Osteoblast (primary cell): ENCODE measurements at regions not wholly inside any gene's neighbourhood (a gene's known extent, or its start where the extent isn't known, plus 50 kb on each side); places are given as distances from the start of the nearest gene placed in this dataset.

ENCODE experiments used
- DNase-seq: peaks from one replicate; pipeline ENCODE4 v3.0.0; 2011; ENCODE audit warnings: low spot score, mixed read lengths; ENCODE audit not compliant: insufficient read length; ENCODE audit errors: missing footprints
- H2AFZ ChIP-seq: 2 replicates; pipeline ENCODE4 v1.6.0; 2011; ENCODE audit warnings: mild to moderate bottlenecking, low read length
- H3K27ac ChIP-seq: 2 replicates; pipeline ENCODE4 v1.5.1; 2011; ENCODE audit warnings: mild to moderate bottlenecking, low read depth, low read length, moderate library complexity
- H3K27me3 ChIP-seq: 2 replicates; pipeline ENCODE4 v1.6.0; 2012; ENCODE audit warnings: mild to moderate bottlenecking, control low read depth, inconsistent platforms, low read length, moderate library complexity; ENCODE audit not compliant: insufficient read depth
- H3K36me3 ChIP-seq: 2 replicates; pipeline ENCODE4 v1.5.1; 2011; ENCODE audit warnings: mild to moderate bottlenecking, low read length, control low read depth, moderate library complexity; ENCODE audit not compliant: insufficient read depth
- H3K4me1 ChIP-seq: 2 replicates; pipeline ENCODE4 v1.5.1; 2011; ENCODE audit warnings: mild to moderate bottlenecking, low read length, control low read depth, moderate library complexity; ENCODE audit not compliant: insufficient read depth
- H3K4me2 ChIP-seq: 2 replicates; pipeline ENCODE4 v1.6.0; 2011; ENCODE audit warnings: mild to moderate bottlenecking, low read length; ENCODE audit not compliant: insufficient read depth
- H3K4me3 ChIP-seq: fragments of 200-600 bp; sonication (generic); 3 replicates; pipeline ENCODE4 v1.5.1; 2012; ENCODE audit warnings: mild to moderate bottlenecking, low read length, inconsistent platforms; ENCODE audit not compliant: insufficient read depth
- H3K79me2 ChIP-seq: 2 replicates; pipeline ENCODE4 v1.6.0; 2012; ENCODE audit warnings: mild to moderate bottlenecking, low read length, control low read depth, inconsistent platforms; ENCODE audit not compliant: insufficient read depth
- H3K9me3 ChIP-seq: 2 replicates; pipeline ENCODE4 v1.5.1; 2011; ENCODE audit warnings: low read depth, low read length, control low read depth
- H4K20me1 ChIP-seq: 2 replicates; pipeline ENCODE4 v1.6.0; 2012; ENCODE audit warnings: mild to moderate bottlenecking, low read length, control low read depth; ENCODE audit not compliant: insufficient read depth
- TF ChIP-seq, protein P1 (sequence below): IDR thresholded peaks from 2 replicates; pipeline ENCODE4 v1.5.1; 2011; ENCODE audit warnings: mild to moderate bottlenecking, low read depth, low read length, moderate library complexity; ENCODE audit errors: extremely low read depth

DNA sequence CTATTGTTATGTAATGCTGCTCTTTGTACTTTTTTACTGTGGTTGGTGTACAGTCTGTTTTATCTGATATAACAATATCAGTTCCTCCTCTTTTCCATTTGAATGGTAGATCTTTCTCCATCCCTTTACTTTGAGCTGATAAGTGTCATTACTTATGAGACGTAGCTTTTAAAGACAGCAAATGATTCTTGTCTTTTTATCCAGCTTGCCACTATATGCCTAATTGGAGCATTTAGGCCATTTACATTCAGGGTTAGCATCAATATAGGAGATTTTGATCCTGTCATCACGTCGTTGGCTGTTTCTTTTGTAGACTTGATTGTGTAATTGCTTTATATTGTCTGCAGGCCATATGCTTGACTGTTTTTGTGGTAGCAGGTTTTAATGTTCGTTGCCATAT is 894.2 kb upstream of the ATXN8OS start:
- Histone ChIP-seq H3K36me3 (no peaks in the 10 kb centered on the region), H3K9me3 (peaks cover 7% of the 10 kb centered on the region), H3K79me2 (no peaks in the 10 kb centered on the region), H3K27me3 (no peaks in the 10 kb centered on the region), H2AFZ (no peak overlapping the region), H3K4me3 (no peak overlapping the region), H3K27ac (no peak overlapping the region), H3K4me2 (no peak overlapping the region), H4K20me1 (no peaks in the 10 kb centered on the region), H3K4me1 (no peaks in the 10 kb centered on the region)
- TF ChIP-seq, protein P1, sequence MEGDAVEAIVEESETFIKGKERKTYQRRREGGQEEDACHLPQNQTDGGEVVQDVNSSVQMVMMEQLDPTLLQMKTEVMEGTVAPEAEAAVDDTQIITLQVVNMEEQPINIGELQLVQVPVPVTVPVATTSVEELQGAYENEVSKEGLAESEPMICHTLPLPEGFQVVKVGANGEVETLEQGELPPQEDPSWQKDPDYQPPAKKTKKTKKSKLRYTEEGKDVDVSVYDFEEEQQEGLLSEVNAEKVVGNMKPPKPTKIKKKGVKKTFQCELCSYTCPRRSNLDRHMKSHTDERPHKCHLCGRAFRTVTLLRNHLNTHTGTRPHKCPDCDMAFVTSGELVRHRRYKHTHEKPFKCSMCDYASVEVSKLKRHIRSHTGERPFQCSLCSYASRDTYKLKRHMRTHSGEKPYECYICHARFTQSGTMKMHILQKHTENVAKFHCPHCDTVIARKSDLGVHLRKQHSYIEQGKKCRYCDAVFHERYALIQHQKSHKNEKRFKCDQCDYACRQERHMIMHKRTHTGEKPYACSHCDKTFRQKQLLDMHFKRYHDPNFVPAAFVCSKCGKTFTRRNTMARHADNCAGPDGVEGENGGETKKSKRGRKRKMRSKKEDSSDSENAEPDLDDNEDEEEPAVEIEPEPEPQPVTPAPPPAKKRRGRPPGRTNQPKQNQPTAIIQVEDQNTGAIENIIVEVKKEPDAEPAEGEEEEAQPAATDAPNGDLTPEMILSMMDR, result no peak
- DNase-seq, result no peak

DNA sequence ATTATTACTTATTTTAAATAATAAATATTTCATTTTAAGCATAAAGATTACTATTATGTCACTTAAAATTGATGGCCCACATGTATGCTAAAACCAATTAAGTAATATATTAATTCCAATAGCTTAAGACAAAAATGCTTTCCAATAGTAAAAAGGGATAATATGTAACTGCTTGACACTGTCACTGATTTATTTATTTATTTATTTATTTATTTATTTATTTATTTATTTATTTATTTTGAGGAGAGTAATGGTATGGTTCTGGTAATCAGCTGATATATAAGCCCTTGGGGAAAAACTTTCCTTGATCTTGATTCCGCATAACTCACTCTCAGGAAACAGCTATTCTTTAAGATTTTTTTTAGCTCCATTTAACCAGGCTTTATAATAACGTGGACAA is 903.0 kb upstream of the ATXN8OS start:
- TF ChIP-seq, protein P1, result no peak
- no peaks in the 10 kb centered on the region for H4K20me1 ChIP-seq

DNA sequence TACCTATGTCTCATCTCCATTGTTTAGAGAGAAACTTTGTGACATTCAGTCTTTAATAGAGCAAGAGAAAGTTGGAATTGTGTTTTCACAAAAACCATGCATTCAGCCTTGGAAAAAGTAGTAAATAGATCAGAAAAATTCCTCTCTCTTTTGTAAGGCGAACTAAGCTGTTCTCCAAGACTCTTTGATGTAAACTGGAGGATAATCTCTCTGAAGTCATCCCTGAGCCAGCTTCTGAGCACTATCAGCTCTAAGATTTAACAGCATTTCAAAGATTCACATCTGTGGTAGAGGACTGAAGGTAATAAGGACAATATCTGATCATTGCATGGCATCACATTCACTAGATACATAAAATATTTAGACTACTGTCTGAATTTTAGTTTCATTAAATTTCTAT is 904.6 kb upstream of the ATXN8OS start:
- Histone ChIP-seq H2AFZ (no peak overlapping the region), H3K36me3 (no peaks in the 10 kb centered on the region), H4K20me1 (no peaks in the 10 kb centered on the region), H3K9me3 (no peaks in the 10 kb centered on the region), H3K4me1 (no peaks in the 10 kb centered on the region), H3K27me3 (no peaks in the 10 kb centered on the region), H3K4me3 (no peak overlapping the region), H3K27ac (no peak overlapping the region), H3K79me2 (no peaks in the 10 kb centered on the region), H3K4me2 (no peak overlapping the region)
- DNase-seq, result no peak
- TF ChIP-seq, protein P1, result no peak

More for the DNA sequence above, 903.0 kb upstream of the ATXN8OS start:
- no peaks in the 10 kb centered on the region for H3K9me3 ChIP-seq
- H3K79me2 ChIP-seq, result no peaks in the 10 kb centered on the region
- H3K4me3 ChIP-seq, result no peak overlapping the region
- no peaks in the 10 kb centered on the region for H3K27me3 ChIP-seq
- H2AFZ ChIP-seq, result no peak overlapping the region
- no peaks in the 10 kb centered on the region for H3K36me3 ChIP-seq
- DNase-seq, result no peak
- no peak overlapping the region for H3K27ac ChIP-seq
- H3K4me1 ChIP-seq, result no peaks in the 10 kb centered on the region
- H3K4me2 ChIP-seq, result no peak overlapping the region

DNA sequence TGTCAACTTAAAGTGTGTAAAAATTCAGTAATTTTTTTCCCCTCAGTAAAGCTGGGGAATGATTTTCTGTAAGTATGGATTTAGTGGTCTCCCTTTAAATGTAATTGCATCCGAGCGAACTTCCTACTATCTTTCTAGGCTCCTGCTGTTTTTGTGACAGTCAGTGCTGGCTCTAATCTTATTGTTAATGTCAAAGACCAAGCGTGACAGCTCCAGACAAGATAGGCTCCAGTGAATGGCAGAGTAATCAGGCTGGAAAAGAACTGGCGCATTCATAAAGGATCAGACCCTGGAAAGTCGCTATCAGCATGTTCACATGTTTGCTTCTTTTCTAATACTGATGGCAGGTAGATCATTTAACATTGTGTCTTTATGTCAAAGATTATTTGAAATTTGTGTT is 908.0 kb upstream of the ATXN8OS start:
- Histone ChIP-seq H3K4me3 (no peak overlapping the region), H3K27ac (no peak overlapping the region), H3K27me3 (no peaks in the 10 kb centered on the region), H3K9me3 (no peaks in the 10 kb centered on the region), H3K4me1 (no peaks in the 10 kb centered on the region), H3K79me2 (no peaks in the 10 kb centered on the region), H3K4me2 (no peak overlapping the region), H3K36me3 (no peaks in the 10 kb centered on the region), H4K20me1 (no peaks in the 10 kb centered on the region), H2AFZ (no peak overlapping the region)
- TF ChIP-seq, protein P1, result no peak
- DNase-seq, result no peak
